ENCODE measurements at regions not wholly inside any gene's neighbourhood (a gene's known extent, or its start where the extent isn't known, plus 50 kb on each side); places are given as distances from the start of the nearest gene placed in this dataset.

DNA sequence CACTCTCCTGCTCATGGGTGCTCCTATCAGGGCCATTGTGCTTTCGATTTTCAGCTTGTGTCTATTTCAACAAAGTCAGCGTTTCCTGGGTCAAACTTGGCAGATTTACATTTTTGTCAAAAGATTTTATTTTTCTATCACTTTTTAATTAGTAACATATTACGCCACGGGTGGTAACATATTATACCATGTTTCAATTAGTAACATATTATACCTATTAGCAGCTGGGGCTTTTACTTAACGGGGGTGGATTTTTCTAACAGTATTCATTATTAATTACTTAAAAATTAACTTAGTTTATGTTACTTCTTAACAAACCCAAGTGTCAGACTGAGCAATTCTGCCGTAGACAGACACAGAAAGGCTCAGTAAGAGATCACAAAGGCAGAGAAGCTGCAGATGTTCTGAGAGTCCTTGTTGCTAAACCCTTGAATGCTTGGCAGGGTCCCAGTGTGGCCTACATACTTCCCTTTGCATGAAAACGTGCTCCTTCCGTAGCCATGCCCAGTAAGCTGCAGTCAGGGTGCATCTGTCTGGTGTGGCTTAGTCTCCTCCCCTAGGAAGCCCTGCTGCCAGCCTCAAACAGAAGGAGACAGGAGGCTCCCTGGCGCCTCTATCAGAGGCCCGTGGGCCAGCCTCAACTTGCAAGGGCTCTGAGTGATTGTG is 263.1 kb upstream of the CXCL12 start:
- in situ Hi-C loops (cut with HindIII; ENCODE audit: low pct_unique_long_range_greater_than_20kb, low sequenced_read_pairs): no loop called here
- no peak for DNase-seq (ENCODE audit: low read depth, low spot score)

DNA sequence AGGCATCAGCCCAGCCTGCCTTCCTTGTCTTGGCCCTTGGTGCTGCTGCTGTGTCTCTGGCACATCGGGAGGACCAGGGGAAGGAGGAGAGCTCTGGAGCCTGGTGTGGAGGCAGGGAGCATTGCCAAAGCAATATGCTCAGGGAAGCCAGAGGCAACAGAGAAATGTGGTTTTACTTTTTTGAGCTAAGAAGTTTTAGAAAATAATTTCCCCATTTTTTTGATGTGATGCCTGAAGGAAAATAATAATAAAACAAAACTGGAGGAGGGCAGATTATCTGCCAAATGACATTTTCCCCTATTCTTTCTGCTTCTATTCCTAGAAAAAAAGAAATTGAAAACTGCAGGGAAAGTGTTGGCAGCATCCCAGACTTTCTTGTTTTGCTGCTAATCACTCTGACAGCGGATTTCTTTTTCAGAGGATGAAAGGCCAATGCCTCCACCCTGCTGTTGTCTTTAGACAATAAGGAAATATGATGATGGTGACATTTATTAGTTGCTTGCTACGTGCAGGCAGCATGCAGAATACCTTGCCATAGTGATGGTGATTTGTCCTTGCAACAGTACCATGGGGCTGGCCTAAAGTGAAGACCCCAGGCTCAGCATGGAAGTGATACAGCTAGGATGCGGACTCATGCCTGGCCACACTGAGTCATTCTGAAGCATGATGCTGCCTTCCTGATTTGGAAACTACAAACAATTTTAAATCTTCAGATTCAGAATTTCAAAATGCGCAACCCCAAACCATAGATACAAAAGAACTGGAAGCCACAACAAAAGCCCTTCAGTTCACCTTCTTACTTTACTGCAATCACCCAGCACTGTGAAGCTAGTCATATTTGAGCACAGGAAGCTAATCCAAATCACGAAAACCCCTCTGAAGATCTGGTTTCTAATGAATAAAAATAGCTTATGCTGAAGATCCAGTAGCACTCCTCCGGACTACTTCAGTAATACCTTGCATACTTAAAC is 260.2 kb upstream of the TMEM72 start:
- no peak for DNase-seq (ENCODE audit: low read depth, low spot score)
- in situ Hi-C loops (cut with HindIII; ENCODE audit: low pct_unique_long_range_greater_than_20kb, low sequenced_read_pairs): no loop called here

DNA sequence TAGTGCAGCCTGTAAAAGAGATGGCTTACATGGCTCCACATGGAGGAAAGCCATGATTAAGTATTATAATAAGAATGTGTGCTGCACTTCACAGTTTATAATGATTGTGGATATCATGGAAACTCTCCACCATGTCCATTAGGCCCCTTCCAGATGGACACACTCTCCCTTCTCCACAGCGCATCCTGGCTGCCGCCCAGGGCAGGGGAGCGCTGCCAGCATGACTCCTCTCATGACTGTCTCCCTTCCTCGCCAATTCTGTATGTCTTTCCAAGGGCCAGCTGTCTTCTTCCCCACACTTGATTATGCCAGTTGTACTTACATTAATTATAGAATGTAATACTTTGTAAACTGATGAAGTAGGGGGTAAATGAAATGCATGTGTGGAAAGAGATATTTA is 259.3 kb upstream of the TMEM72 start:
- DNase-seq (ENCODE audit: low read depth, low spot score): no peak

DNA sequence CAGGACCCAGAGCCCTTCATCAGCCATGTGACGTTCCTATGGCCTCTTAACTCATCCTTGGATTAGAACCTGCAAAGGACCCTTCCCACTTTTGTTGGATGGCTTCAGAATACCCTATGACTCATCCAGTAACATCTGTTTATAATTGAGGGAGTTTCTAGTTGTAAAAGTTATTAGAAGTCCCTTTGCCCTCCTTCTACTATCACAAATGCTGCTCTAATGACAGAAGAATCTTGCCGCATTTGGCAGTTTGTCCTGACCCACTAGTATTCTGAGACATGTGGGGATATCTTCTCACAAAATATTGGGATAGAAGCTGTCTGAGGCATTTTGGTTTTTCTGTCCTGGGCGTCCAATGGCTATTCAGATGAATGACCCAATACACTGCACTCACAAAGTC is 251.8 kb upstream of the TMEM72 start:
- in situ Hi-C loops (cut with HindIII; ENCODE audit: low pct_unique_long_range_greater_than_20kb, low sequenced_read_pairs): no loop called here
- DNase-seq (ENCODE audit: low read depth, low spot score): no peak

More for the DNA sequence above, 259.3 kb upstream of the TMEM72 start:
- in situ Hi-C loops (cut with HindIII; ENCODE audit: low pct_unique_long_range_greater_than_20kb, low sequenced_read_pairs): no loop called here

DNA sequence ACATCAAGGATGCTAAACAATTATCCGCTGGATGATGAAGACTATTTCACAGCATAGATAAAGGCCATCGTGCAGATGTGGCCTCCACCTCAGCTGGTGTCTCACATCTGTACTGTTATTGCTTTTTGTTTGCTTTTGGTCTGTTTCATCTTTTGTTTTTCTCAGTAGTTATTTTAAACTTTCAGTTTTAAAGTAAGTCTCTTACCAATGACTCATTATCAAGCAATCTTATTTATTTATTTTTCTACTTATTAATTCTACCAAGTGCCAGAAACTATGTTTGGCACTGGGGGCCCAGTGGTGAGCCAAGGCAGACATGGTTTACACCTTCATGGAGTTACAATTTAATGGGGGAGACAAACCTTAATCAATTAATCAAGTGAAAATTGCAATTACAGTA is 250.9 kb upstream of the TMEM72 start:
- in situ Hi-C loops (cut with HindIII; ENCODE audit: low pct_unique_long_range_greater_than_20kb, low sequenced_read_pairs): no loop called here
- no peak for DNase-seq (ENCODE audit: low read depth, low spot score)

DNA sequence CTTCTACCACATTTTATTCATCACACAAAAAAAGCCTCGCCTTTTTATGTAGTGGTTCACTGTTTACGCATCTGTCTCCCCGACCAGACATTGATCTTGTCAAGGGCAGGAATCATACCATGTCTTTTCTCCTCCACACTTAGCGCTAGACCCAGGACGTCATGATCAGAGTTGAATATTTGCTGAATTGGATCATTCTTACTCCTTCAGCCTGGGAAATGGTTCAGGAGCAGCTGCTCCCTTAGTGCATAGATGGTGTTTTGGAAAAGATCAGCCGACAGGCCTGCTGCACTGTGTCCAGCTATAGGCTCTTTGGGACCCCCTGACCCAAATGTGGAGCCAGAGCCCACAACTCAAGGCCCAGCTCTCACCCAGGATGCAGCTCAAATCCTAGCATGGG is 249.1 kb upstream of the TMEM72 start:
- in situ Hi-C loops (cut with HindIII; ENCODE audit: low pct_unique_long_range_greater_than_20kb, low sequenced_read_pairs): no loop called here
- DNase-seq (ENCODE audit: low read depth, low spot score): no peak

DNA sequence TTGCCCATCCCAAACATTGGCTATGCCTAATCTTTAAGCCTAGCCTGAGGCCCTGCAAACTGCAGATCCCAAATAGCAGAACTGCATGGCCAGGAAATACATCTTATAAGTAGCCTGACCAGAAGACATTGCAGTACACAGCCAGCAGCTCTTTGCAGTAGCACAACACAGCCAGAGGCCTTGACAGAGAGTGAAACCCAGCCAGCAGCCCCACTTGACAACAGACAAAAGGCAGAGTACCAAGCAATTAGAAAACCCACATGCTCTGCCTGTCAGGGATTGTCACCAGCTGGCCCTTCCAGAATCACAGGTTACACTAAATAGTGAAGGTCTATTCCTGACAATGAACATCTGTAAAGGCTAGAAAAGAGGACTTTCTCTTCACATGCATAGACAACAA is 242.8 kb upstream of the TMEM72 start:
- in situ Hi-C loops (cut with HindIII; ENCODE audit: low pct_unique_long_range_greater_than_20kb, low sequenced_read_pairs): no loop called here
- no peak for DNase-seq (ENCODE audit: low read depth, low spot score)

DNA sequence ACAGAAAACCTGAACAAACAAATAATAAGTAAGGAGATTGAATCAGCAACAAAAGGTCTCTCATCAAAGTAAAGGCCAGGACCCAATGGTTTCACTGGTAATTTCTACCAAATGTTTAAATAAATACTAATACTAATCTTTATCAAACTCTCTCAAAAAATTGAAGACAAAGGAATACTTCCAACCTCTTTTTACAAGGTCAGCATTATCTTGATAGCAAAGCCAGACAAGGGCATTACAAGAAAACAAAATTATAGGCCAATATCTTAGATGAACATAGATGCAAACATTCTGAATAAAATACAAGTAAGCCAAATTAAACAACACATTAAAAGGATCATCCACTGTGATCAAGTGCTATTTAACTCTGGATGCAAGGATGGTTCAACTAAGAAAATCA is 239.8 kb upstream of the TMEM72 start:
- in situ Hi-C loops (cut with HindIII; ENCODE audit: low pct_unique_long_range_greater_than_20kb, low sequenced_read_pairs): no loop called here
- no peak for DNase-seq (ENCODE audit: low read depth, low spot score)

DNA sequence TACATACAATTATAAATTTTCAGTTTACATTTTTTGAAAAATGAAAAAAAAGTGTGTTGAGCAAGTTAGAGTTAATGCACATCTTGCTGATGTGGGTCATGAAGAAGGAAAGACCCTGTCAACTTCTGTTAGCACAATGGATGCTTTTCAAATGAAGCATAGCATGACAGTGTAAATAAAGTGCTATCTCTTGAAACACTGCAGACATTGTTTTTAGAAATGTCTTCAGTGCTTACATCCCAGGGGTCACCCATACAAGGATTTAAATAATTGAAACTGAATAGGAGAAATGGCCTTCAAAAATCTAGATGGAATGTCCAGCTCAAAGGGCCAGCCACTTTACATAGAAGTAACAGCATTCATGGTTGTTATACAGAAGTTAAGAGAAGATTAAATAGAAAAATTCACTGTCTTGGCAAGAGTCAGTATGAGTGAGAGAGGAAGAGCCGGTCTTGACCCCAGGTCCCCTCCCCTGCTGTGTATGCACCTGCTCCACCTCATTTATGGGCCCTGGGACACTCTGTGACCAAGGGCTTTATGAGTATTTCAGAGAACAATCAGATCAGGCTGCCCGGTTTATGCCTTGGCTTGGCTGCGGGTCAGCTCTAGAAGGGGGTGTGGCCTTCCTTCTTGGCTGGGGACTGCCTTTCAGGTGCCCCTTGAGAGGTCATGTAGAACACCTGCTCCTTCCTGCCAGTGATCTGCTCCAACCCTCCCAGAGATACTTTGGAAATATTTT is 237.7 kb upstream of the TMEM72 start:
- in situ Hi-C loops (cut with HindIII; ENCODE audit: low pct_unique_long_range_greater_than_20kb, low sequenced_read_pairs): no loop called here

DNA sequence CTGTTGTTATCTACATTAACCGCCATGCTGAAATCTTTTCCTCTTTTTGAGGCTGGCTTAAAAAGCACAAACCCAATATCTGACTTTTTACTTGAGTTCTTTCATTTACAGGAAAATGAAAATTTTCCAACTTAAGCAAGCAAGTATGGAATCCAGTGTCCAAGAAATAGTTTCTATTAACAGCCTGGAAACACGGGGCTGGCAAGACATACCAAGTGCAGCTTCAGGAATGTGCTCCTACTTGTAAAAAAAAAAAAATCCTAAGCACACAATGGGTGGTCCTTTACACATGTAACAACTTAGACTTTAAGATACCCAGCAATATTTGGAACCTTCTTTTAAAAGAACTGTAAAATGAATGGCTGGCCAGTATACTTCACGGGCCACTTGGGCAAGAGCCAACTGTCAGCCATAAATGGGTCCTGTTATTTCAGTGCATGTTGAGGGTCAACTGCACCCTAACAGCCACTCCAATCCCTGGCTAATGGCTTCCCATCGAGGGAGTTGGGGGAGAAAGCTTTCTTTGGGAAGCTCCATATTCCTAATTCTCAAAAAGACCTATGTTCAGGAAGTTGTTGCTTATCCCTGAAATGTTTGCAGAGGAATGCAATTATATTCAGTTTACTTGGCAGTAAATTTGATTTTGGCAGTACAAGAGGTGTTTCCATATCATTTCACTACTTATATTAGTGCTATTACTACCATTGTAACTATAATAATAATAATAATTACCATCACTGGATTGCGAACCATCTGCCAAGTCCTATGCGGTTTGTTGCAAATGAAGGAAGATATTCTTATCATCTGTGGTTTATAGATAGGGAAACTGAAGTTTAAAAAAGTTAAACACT is 236.4 kb upstream of the TMEM72 start:
- DNase-seq (ENCODE audit: low read depth, low spot score): no peak
- in situ Hi-C loops (cut with HindIII; ENCODE audit: low pct_unique_long_range_greater_than_20kb, low sequenced_read_pairs): no loop called here

More for the DNA sequence above, 237.7 kb upstream of the TMEM72 start:
- no peak for DNase-seq (ENCODE audit: low read depth, low spot score)

DNA sequence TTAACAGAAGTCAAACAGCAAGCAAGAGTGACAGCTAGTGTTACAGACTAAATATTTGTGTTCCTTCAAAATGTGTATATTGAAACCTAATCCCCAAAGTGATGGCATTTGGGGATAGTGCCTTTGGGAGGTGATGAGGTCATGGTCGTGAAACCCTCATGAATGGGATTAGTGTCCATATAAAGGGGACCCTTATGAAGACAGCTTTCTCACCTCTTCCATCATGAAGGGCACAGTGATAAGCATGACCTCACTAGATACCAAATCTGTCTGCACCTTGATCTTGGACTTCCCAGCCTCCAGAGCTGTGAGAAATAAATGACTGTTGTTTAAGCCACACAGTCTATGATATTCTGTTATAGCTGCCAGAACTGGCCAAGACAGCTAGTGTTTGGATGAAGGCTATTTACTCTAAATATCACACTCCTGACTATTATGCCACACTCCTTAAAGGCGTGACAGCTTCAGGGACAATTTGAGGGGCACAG is 235.7 kb upstream of the TMEM72 start:
- DNase-seq (ENCODE audit: low read depth, low spot score): no peak
- in situ Hi-C loops (cut with HindIII; ENCODE audit: low pct_unique_long_range_greater_than_20kb, low sequenced_read_pairs): no loop called here

DNA sequence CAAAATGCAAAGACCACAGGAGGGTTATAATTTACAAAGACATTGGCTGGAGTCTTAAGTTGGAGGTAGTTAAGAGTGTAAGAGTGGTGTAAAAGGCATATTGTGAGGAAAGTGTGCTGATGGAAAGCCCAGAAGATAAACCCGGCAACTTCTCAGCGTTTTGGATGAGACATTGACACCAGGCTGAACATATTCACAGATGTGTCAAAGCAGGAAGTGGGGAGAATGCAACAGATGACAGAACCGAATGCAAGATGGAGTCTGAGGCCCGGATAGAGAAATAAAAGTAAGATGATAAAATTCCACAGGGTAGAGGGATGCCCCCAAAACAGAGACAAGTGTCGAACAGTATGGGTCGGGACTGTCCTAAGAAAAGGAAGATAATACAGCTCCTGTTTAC is 230.4 kb upstream of the TMEM72 start:
- DNase-seq (ENCODE audit: low read depth, low spot score): no peak
- in situ Hi-C loops (cut with HindIII; ENCODE audit: low pct_unique_long_range_greater_than_20kb, low sequenced_read_pairs): no loop called here

DNA sequence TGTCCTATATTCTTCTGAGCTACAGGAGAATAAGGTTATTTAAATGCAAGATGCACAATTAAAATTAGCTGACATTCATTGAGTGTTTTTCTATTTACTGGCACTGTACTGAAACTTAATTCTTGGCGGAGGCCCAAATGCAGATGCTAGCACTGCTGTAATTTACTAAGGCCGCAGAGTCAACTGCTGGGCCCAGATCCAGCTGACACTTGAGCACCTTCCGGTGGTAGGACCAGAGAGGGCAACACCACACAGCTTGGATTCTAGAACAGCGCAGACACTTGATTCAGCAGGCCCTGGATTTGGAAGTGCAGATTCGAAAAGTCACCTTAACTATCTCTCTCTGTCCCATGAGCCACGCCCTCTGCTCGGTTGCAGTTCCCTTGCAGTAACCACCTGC is 228.6 kb upstream of the TMEM72 start:
- in situ Hi-C loops (cut with HindIII; ENCODE audit: low pct_unique_long_range_greater_than_20kb, low sequenced_read_pairs): no loop called here

DNA sequence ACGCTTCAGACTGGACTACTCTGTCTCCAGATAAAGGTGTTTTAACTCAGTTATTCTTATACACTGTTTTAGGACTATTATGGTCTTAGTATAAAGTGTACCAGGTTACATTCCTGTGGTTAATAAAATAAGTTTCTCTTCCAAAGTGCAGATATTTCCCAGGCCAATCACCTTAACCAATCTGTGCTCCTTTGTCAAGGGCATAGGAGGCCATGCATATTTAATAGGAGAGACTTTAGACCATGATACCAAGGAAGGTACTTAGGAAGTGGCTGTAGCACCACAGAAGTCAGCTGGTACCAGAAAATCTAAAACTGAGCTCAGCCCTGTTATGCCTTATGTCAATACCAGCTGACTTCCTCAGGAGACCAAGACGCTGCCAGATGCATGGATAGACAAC is 226.5 kb upstream of the TMEM72 start:
- DNase-seq (ENCODE audit: low read depth, low spot score): no peak
- in situ Hi-C loops (cut with HindIII; ENCODE audit: low pct_unique_long_range_greater_than_20kb, low sequenced_read_pairs): no loop called here

More for the DNA sequence above, 228.6 kb upstream of the TMEM72 start:
- DNase-seq (ENCODE audit: low read depth, low spot score): no peak

DNA sequence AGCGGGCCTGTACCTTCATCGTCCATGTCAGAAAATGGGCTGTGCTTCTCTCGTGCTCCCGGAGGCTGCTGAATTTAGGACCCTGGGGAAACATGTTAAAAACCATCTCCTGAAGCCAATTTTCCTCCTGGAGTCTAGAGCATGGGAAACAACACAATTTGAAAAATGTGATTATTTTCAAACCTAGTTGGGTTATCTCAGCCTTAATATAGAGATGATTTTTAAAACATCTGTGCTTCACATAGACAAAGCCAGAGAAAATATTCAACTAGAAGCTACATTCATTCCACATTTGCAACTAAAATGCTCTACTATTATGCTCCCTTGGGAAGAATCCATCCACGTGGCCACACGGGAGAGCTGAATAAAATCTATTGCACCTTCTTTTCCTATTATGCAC is 225.9 kb upstream of the TMEM72 start:
- no peak for DNase-seq (ENCODE audit: low read depth, low spot score)
- in situ Hi-C loops (cut with HindIII; ENCODE audit: low pct_unique_long_range_greater_than_20kb, low sequenced_read_pairs): no loop called here

DNA sequence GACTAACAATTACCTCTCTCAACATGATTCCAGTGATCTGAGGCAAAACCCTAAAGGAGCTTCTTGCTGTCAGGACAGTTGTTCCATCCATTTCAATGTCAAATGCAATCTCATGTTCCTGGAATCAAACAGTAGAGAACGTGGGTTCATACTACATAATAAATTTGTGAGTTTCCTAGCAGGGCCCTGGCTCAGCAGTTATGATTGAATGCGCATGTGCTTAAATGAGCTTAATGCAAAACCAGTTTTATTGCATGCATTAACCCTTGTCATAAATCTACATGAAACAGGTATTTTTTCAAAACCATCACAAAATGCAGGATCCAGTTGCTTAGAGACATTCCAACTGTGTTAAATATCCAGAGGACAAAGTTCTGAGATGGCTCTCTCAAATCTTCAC is 225.4 kb upstream of the TMEM72 start:
- no peak for DNase-seq (ENCODE audit: low read depth, low spot score)
- in situ Hi-C loops (cut with HindIII; ENCODE audit: low pct_unique_long_range_greater_than_20kb, low sequenced_read_pairs): no loop called here

DNA sequence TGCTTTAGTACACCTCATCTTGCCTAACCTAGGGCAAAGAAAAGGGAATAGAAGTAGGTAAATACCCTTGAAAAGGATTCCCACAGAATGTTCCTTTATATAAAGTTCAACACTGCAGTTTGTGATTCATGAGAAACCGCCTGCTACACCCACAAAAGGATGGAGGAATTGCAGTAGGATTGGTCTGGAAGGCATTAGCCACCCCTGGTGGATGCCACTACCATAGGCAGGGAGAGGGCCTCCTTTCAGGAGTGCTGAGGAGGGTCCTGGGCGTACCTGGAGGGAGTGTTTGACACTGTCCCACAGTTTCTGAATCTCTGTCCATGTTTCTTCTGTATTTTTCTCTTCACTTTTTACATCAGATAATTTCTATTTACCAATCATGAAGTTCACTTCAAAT is 221.8 kb upstream of the TMEM72 start:
- in situ Hi-C loops (cut with HindIII; ENCODE audit: low pct_unique_long_range_greater_than_20kb, low sequenced_read_pairs): no loop called here
- no peak for DNase-seq (ENCODE audit: low read depth, low spot score)

Measured in SK-MEL-5 (cell line).